SJSA1 (cell line): ENCODE measurements at regions not wholly inside any gene's neighbourhood (a gene's known extent, or its start where the extent isn't known, plus 50 kb on each side); places are given as distances from the start of the nearest gene placed in this dataset.
"Not testable (repeated sequence)": the region's sequence is repeated elsewhere in the genome, so short reads cannot be mapped to it uniquely, and the experiment has no call there.

ENCODE experiments used
- DNase-seq, 2 experiments: peaks; one replicate each; pipeline ENCODE4 v3.0.0-alpha.2; 2015 to 2020; ENCODE audit warnings: low spot score in 2 of 2, low read depth in 1 of 2
- H3K27ac ChIP-seq: fragments of 250-450 bp; sonication (Bioruptor Pico); 2 replicates; pipeline ENCODE4 v1.5.1; 2020; ENCODE audit warnings: mild to moderate bottlenecking, moderate library complexity
- H3K27me3 ChIP-seq: fragments of 250-450 bp; sonication (Bioruptor Pico); replicated peaks from 2 replicates; pipeline ENCODE4 v1.5.1; 2020; ENCODE audit warnings: mild to moderate bottlenecking, moderate library complexity
- H3K36me3 ChIP-seq: fragments of 250-450 bp; sonication (Bioruptor Pico); 2 replicates; pipeline ENCODE4 v1.5.1; 2020; ENCODE audit warnings: mild to moderate bottlenecking
- H3K4me1 ChIP-seq: fragments of 250-450 bp; sonication (Bioruptor Pico); replicated peaks from 2 replicates; pipeline ENCODE4 v1.6.1; 2021; ENCODE audit warnings: mild to moderate bottlenecking
- H3K4me3 ChIP-seq: fragments of 250-450 bp; sonication (Bioruptor Pico); 2 replicates; pipeline ENCODE4 v1.5.1; 2020; ENCODE audit warnings: mild to moderate bottlenecking
- H3K9me3 ChIP-seq: fragments of 250-450 bp; sonication (Bioruptor Pico); replicated peaks from 2 replicates; pipeline ENCODE4 v1.5.1; 2020; ENCODE audit warnings: mild to moderate bottlenecking

DNA sequence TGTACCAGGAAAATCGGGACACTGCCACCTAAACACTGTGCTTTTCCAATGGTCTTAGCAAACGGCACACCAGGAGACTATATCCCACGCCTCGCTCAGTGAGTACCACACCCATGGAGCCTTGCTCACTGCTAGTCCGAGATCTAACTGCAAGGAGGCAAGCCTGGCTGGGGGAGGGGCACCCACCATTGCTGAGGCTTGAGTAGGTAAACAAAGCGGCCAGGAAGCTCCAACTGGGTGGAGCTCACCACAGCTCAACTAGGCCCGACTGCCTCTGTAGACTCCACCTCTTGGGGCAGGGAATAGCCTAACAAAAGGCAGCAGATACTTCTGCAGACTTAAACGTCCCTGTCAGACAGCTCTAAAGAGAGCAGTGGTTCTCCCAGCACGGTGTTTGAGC lies 1216.6 kb downstream of the STIM2 start:
- H3K4me1 ChIP-seq, H3K4me3 ChIP-seq, DNase-seq, H3K27ac ChIP-seq, H3K9me3 ChIP-seq, H3K27me3 ChIP-seq, H3K36me3 ChIP-seq: not testable (repeated sequence)

DNA sequence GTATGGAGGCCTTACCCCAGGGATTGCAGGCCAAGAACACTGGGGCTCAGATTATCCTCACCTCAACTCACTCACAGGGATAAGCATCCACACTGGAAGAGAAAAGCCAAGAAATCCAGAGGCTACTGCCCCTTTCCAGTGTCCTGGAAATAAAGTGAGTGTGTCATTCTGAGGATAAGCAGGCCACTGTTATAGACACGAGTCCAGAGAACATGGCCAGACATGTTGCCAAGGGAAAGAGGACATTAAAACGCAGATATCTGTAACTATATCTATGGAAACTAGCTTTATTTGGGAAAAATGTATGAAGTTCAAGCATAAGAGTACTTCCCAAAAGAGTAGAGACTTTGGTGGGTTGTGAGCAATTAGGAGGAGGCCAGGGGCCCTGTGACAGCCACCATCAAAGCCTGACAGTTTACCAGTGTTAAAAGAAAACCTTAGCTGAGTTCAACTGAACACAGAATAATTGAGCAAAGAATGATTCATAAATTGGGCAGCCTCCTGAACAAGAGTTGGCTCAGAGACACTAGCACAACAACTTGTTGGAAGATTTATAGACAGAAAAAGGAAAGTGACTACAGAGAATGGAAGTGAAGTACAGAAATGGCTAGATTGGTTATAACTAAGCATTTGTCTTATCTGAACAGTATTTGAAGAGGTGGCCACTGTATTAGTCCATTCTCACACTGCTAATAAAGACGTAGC lies 1222.2 kb downstream of the STIM2 start:
- Histone ChIP-seq H3K9me3 (no peaks in the 10 kb centered on the region), H3K27me3 (no peaks in the 10 kb centered on the region), H3K27ac (no peak overlapping the region), H3K36me3 (no peaks in the 10 kb centered on the region), H3K4me1 (no peaks in the 10 kb centered on the region), H3K4me3 (no peak overlapping the region)
- DNase-seq, result no peak

DNA sequence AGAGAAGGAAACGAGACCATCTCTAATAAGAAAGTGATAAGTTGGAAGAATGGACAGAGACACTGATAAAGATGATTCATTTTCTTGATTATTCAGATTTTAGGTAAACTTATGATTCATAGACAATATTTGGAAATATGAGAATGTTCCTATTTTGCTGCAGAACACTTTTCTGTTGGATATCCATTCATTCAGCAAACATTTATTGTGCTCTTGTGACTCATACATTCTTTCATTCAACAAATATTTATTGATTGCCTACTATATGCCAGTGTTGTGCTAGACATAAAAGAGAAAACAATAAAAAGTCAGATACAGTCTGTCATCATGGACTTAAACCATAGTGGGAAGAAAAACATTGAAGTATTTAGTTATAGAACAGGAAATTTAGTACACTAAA lies 1232.0 kb downstream of the STIM2 start:
- no peak overlapping the region for H3K27ac ChIP-seq
- H3K9me3 ChIP-seq, result no peaks in the 10 kb centered on the region
- H3K4me1 ChIP-seq, result no peaks in the 10 kb centered on the region
- DNase-seq, result no peak
- H3K4me3 ChIP-seq, result no peak overlapping the region
- no peaks in the 10 kb centered on the region for H3K27me3 ChIP-seq
- no peaks in the 10 kb centered on the region for H3K36me3 ChIP-seq

DNA sequence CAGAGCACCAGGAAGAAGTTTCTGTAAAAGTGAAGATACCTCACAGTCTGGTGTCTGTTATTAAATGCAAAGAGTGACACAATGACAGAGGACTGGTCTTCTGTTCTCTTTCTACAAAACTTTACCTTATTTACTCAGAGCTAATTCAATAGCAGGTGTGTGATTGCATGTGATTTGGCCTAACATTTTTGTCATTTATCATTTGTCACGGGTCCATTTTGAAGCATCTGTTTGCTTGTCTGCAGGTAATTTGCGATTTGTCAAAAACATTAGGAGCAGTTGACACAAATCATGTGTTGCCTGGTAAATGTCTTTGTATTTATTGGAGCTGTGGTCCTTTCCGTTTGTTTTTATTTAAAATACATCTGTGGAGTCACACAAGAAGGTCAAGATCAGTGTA lies 1232.4 kb downstream of the STIM2 start:
- Histone ChIP-seq H3K9me3 (no peaks in the 10 kb centered on the region), H3K27ac (no peak overlapping the region), H3K4me3 (no peak overlapping the region), H3K27me3 (no peaks in the 10 kb centered on the region), H3K4me1 (no peaks in the 10 kb centered on the region), H3K36me3 (no peaks in the 10 kb centered on the region)
- no peak for DNase-seq

DNA sequence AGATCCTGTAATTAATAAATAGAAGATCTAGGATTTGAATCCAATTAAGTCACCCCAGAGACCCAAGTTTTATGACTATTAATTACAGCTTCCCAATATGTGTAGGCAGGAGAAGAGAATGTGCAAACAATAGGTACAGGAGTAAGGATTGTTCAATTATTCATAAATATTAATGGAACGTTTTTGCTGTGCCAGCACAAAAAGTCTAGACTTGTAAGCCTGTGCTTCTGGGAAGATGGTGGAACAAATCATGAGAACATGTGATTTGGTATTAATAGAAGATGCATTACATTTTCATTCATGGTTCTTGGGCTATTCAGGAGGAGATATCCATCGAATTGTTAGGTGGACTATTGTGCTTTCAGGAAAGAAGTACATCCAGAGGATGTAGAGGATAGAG lies 1240.9 kb downstream of the STIM2 start:
- Histone ChIP-seq H3K4me1 (no peaks in the 10 kb centered on the region), H3K4me3 (no peak overlapping the region), H3K27ac (no peak overlapping the region), H3K9me3 (no peaks in the 10 kb centered on the region), H3K27me3 (no peaks in the 10 kb centered on the region), H3K36me3 (no peaks in the 10 kb centered on the region)
- no peak for DNase-seq

DNA sequence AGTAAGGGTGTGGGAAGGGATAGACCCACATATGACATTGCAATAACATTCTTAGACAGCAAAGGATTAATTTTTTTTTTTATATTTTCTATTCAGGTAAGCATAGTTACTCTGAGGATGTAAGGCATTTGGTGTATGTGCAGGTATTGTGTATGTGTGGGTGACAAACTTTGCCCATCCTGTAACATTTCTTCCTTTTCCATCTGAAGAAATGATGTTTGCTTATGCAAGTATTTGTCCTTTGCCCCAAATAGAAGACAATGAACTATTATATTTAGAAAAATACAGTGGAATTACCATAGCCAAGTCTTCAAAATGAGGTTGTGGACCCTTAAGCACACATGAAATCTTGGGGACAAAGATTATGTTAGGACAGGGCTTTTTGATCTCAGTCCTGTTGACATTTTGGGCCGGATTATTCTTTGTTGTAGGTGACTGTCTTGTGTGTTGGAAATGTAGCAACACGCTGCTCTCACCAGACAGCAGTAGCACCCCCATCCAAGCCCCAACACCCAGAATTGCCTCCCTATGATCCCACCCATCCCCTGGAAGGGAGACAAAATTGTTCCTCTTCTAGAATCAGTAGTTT lies 1244.7 kb downstream of the STIM2 start:
- Histone ChIP-seq H3K36me3 (no peaks in the 10 kb centered on the region), H3K4me1 (no peaks in the 10 kb centered on the region), H3K27ac (no peak overlapping the region), H3K27me3 (no peaks in the 10 kb centered on the region), H3K9me3 (no peaks in the 10 kb centered on the region), H3K4me3 (no peak overlapping the region)
- DNase-seq, result no peak

DNA sequence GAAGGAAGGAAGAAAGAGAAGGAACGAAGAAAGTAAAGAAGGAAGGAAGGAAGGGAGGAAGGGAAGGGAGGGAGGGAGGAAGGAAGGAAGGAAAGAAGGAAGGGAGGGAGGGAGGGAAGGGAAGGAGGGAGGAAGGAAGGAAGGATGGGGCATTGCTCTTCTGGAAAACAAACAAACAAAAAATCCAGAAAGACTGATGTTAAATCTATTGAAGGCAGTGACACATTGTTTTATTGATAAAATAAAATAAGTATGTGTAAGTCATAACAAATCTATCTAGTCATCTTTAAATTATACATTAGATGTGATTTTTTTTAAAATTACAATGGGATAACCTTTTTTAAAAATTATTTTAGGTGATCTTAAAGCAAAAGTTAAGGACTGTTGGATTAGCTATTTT lies 1245.5 kb downstream of the STIM2 start:
- no peak for DNase-seq
- no peak overlapping the region for H3K4me3 ChIP-seq
- H3K4me1 ChIP-seq, result no peaks in the 10 kb centered on the region
- H3K27ac ChIP-seq, result no peak overlapping the region
- H3K36me3 ChIP-seq, result no peaks in the 10 kb centered on the region
- no peaks in the 10 kb centered on the region for H3K27me3 ChIP-seq
- no peaks in the 10 kb centered on the region for H3K9me3 ChIP-seq

DNA sequence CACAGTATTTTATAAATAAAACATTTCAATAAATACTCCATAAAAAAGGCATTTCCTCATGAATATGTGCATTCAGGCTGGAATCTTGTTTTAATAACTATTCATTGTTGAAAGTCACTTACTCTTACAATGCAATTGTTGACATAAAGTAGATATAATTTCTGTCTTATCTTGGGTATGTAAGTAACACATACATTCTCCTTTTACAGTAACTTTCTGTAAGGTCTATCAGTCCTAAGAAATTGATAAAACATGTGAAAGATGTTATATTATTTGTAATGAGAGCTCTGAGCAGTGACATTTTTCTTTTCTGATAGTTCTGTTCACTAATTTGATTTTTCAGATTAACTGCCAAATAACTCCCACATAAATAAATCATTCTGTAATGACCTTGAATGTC lies 1249.2 kb downstream of the STIM2 start:
- Histone ChIP-seq H3K4me3 (no peak overlapping the region), H3K27ac (no peak overlapping the region), H3K36me3 (no peaks in the 10 kb centered on the region), H3K4me1 (no peaks in the 10 kb centered on the region), H3K27me3 (no peaks in the 10 kb centered on the region), H3K9me3 (no peaks in the 10 kb centered on the region)
- DNase-seq, result no peak

DNA sequence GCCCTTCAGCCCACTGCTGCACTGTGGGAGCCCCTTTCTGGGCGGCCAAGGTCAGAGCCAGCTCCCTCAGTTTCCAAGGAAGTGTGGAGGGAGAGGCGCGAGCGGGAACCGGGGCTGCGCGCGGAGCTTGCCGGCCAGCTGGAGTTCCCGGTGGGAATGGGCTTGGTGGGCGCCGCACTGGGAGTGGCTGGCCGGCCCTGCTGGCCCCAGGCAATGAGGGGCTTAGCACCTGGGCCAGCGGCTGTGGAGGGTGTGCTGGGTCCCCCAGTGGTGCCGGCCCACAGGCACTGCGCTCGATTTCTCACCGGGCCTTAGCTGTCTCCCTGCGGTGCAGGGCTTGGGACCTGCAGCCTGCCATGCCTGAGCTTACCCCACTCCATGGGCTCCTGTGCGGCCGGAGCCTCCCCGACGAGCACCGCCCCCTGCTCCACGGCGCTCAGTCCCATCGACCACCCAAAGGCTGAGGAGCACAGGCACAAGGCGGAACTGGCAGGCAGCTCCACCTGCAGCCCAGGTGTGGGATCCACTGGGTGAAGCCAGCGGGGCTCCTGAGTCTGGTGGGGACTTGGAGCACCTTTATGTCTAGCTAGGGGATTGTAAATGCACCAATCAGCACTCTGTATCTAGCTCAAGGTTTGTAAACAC lies 1252.2 kb downstream of the STIM2 start:
- H3K4me1 ChIP-seq, H3K4me3 ChIP-seq, H3K9me3 ChIP-seq, H3K27ac ChIP-seq, H3K36me3 ChIP-seq, DNase-seq, H3K27me3 ChIP-seq: not testable (repeated sequence)

DNA sequence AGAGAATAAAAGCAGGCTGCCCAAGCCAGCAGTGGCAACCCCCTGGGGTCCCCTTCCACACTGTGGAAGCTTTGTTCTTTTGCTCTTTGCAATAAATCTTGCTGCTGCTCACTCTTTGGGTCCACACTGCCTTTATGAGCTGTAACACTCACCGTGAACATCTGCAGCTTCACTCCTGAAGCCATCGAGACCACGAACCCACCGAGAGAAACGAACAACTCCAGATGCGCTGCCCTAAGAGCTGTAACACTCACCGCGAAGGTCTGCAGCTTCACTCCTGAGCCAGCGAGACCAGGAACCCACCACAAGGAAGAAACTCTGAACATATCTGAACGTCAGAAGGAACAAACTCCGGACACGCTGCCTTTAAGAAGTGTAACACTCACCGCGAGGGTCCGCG lies 1252.9 kb downstream of the STIM2 start:
- not testable (repeated sequence) for H3K9me3 ChIP-seq, H3K4me1 ChIP-seq, H3K36me3 ChIP-seq, DNase-seq, H3K27ac ChIP-seq, H3K27me3 ChIP-seq, H3K4me3 ChIP-seq

DNA sequence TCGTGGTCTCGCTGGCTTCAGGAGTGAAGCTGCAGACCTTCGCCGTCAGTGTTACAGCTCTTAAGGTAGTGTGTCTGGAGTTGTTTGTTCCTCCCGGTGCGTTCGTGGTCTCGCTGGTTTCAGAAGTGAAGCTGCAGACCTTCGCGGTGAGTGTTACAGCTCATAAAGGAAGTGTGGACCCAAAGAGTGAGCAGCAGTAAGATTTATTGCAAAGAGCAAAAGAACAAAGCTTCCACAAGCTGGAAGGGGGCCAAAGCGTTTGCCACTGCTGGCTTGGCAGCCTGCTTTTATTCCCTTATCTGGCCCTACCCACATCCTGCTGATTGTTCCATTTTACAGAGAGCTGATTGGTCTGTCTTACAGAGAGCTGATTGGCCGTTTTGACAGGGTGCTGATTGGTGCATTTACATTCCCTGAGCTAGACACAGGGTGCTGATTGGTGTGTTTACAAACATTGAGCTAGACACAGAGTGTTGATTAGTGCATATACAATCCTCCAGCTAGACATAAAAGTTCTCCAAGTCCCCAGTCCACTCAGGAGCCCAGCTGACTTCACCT lies 1256.0 kb downstream of the STIM2 start:
- not testable (repeated sequence) for H3K9me3 ChIP-seq, H3K27me3 ChIP-seq, H3K27ac ChIP-seq, H3K4me3 ChIP-seq, DNase-seq, H3K4me1 ChIP-seq, H3K36me3 ChIP-seq

DNA sequence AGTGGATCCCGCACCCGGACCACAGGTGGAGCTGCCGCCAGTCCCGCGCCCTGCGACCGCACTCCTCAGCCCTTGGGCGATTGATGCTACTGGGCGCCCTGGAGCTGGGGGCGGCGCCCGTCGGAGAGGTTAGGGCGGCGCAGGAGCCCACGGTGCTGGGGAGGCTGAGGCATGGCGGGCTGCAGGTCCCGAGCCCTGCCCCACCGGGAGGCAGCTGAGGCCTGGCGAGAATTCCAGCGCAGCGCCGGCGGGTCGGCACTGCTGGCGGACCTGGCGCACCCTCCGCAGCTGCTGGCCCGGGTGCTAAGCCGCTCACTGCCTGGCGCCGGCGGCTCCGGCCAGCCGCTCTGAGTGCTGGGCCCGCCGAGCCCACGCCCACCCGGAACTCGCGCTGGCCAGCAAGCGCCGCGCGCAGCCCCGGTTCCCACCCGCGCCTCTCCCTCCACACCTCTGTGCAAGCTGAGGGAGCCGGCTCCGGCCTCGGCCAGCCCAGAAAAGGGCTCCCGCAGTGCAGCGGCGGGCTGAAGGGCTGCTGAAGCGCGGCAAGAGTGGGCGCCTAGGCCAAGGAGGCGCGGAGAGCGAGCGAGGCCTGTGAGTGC lies 1256.5 kb downstream of the STIM2 start:
- H3K27ac ChIP-seq, result no peak overlapping the region
- H3K27me3 ChIP-seq, result no peaks in the 10 kb centered on the region
- DNase-seq, result no peak
- no peaks in the 10 kb centered on the region for H3K4me1 ChIP-seq
- H3K36me3 ChIP-seq, result no peaks in the 10 kb centered on the region
- H3K4me3 ChIP-seq, result no peak overlapping the region
- no peaks in the 10 kb centered on the region for H3K9me3 ChIP-seq

DNA sequence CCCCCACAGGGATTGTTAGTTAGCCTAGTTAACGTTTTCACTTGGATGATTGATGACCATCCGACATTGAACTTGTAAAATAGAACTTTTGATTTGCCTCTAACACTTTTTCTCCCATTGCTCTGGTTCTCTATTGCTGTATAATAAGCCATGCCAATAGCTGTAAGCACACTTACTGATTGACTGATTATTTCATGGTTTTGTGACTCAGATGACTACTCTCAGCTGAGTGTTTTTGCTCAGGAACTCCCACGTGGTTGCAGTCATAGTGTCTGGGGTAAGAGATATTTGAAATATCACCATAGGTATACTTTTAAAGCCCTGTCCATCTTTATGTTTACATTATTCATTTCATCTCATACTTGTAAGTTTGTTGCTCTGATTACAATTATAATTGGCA lies 1285.5 kb downstream of the STIM2 start:
- Histone ChIP-seq H3K4me1 (no peaks in the 10 kb centered on the region), H3K9me3 (no peaks in the 10 kb centered on the region), H3K4me3 (no peak overlapping the region), H3K27me3 (no peaks in the 10 kb centered on the region), H3K27ac (no peak overlapping the region), H3K36me3 (no peaks in the 10 kb centered on the region)
- DNase-seq, result no peak

DNA sequence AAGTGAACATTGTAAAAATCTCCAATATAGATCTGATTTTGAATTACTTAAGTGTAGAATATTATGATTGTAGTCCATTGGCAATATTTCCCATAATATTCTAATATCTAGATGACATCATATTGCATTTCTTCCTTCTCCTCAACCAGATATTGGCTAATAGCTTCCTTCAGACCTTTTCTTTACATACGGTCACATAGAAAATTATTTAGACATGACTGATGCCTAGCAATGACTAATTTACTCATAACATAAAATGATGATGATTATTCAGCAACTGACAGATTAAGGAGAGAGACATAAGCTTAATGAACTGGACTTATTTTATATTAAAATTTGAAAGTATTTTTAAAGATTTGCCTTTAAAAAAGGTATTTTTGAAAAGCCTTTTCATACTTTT lies 1287.6 kb downstream of the STIM2 start:
- Histone ChIP-seq H3K4me1 (no peaks in the 10 kb centered on the region), H3K27ac (no peak overlapping the region), H3K4me3 (no peak overlapping the region), H3K9me3 (no peaks in the 10 kb centered on the region), H3K36me3 (no peaks in the 10 kb centered on the region), H3K27me3 (no peaks in the 10 kb centered on the region)
- DNase-seq, result no peak
